ENCODE measurements at regions not wholly inside any gene's neighbourhood (a gene's known extent, or its start where the extent isn't known, plus 50 kb on each side); places are given as distances from the start of the nearest gene placed in this dataset.

- TF ChIP-seq CTCF (IDR thresholded peaks at IDR 0.05; ENCODE audit: extremely low read depth in 1 of 2, insufficient read depth in 1 of 2, low read depth in 1 of 2, low read length in 2 of 2) (no peak), FOS (IDR thresholded peaks at IDR 0.05; ENCODE audit: borderline replicate concordance, insufficient read depth, low read length) (no peak), MYC (IDR thresholded peaks at IDR 0.05; ENCODE audit: low read depth, low read length) (no peak)
These were observed 152.2 kb upstream of the MPHOSPH6 start for GRCh38 chr16:82322177-82322576.

Data from endothelial cell of umbilical vein (primary cell).